ENCODE measurements at regions not wholly inside any gene's neighbourhood (a gene's known extent, or its start where the extent isn't known, plus 50 kb on each side); places are given as distances from the start of the nearest gene placed in this dataset.

DNA sequence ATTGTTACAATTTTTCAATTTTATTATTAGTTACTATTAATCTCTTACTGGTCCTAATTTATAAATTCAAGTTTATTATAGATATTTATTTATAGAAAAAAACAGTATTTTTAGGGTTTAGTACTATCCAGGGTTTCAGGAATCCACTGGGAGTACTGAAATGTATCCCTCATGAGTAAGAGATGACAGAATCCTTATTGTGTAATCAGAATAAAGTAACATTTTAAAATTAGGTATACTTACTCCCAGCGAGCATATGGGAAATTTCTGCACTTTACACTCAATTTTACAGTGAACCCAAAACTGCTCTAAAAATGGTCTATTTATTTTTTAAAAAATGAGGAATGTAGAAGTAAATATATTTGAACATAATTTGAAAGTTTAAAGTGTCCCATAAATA is 202.7 kb downstream of the CGGBP1 start:
- TF ChIP-seq, protein P1, sequence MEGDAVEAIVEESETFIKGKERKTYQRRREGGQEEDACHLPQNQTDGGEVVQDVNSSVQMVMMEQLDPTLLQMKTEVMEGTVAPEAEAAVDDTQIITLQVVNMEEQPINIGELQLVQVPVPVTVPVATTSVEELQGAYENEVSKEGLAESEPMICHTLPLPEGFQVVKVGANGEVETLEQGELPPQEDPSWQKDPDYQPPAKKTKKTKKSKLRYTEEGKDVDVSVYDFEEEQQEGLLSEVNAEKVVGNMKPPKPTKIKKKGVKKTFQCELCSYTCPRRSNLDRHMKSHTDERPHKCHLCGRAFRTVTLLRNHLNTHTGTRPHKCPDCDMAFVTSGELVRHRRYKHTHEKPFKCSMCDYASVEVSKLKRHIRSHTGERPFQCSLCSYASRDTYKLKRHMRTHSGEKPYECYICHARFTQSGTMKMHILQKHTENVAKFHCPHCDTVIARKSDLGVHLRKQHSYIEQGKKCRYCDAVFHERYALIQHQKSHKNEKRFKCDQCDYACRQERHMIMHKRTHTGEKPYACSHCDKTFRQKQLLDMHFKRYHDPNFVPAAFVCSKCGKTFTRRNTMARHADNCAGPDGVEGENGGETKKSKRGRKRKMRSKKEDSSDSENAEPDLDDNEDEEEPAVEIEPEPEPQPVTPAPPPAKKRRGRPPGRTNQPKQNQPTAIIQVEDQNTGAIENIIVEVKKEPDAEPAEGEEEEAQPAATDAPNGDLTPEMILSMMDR (IDR thresholded peaks at IDR 0.05 in 4 of 5, conservative IDR thresholded peaks at IDR 0.05 in 1 of 5) = no peak
- no peak for TF ChIP-seq POLR2A (IDR thresholded peaks at IDR 0.05)

Data from gastrocnemius medialis (tissue), 4 donors.